ENCODE measurements at regions not wholly inside any gene's neighbourhood (a gene's known extent, or its start where the extent isn't known, plus 50 kb on each side); places are given as distances from the start of the nearest gene placed in this dataset.
A peak's percentile ranks its signal among the peaks of the same experiment; 100 is the strongest.

GRCh38 chr11:109986488-109986887 is 106.7 kb upstream of the ZC3H12C start:
- TF ChIP-seq CTCF (conservative IDR thresholded peaks at IDR 0.05; ENCODE audit: control insufficient read depth, insufficient read depth, low read depth, low read length): no peak
- H3K4me3 ChIP-seq (ENCODE audit: control insufficient read depth, low read depth, low read length): no peak overlapping the region
- peak; percentile 10 for DNase-seq (ENCODE audit: low read depth)

- no peak for TF ChIP-seq CTCF (conservative IDR thresholded peaks at IDR 0.05; ENCODE audit: control insufficient read depth, insufficient read depth, low read depth, low read length)
- no peak overlapping the region for H3K4me3 ChIP-seq (ENCODE audit: control insufficient read depth, low read depth, low read length)
- DNase-seq (ENCODE audit: low read depth): no peak
Observed at GRCh38 chr11:109991835-109992234, 101.4 kb upstream of the ZC3H12C start.

GRCh38 chr11:109993786-109994185 is 99.4 kb upstream of the ZC3H12C start:
- DNase-seq (ENCODE audit: low read depth): no peak
- H3K4me3 ChIP-seq (ENCODE audit: control insufficient read depth, low read depth, low read length): no peak overlapping the region
- no peak for TF ChIP-seq CTCF (conservative IDR thresholded peaks at IDR 0.05; ENCODE audit: control insufficient read depth, insufficient read depth, low read depth, low read length)

GRCh38 chr11:109994907-109995306 is 98.3 kb upstream of the ZC3H12C start:
- H3K4me3 ChIP-seq (ENCODE audit: control insufficient read depth, low read depth, low read length): no peak overlapping the region
- no peak for TF ChIP-seq CTCF (conservative IDR thresholded peaks at IDR 0.05; ENCODE audit: control insufficient read depth, insufficient read depth, low read depth, low read length)
- DNase-seq (ENCODE audit: low read depth): peak; percentile 10

GRCh38 chr11:109996060-109996459 is 97.1 kb upstream of the ZC3H12C start:
- DNase-seq (ENCODE audit: low read depth): no peak
- H3K4me3 ChIP-seq (ENCODE audit: control insufficient read depth, low read depth, low read length): no peak overlapping the region
- TF ChIP-seq CTCF (conservative IDR thresholded peaks at IDR 0.05; ENCODE audit: control insufficient read depth, insufficient read depth, low read depth, low read length): no peak

GRCh38 chr11:109998921-109999320 is 94.3 kb upstream of the ZC3H12C start:
- DNase-seq (ENCODE audit: low read depth): no peak
- no peak overlapping the region for H3K4me3 ChIP-seq (ENCODE audit: control insufficient read depth, low read depth, low read length)
- no peak for TF ChIP-seq CTCF (conservative IDR thresholded peaks at IDR 0.05; ENCODE audit: control insufficient read depth, insufficient read depth, low read depth, low read length)

- TF ChIP-seq CTCF (conservative IDR thresholded peaks at IDR 0.05; ENCODE audit: control insufficient read depth, insufficient read depth, low read depth, low read length): no peak
- DNase-seq (ENCODE audit: low read depth): peak; percentile 93
- H3K4me3 ChIP-seq (ENCODE audit: control insufficient read depth, low read depth, low read length): no peak overlapping the region
Observed at GRCh38 chr11:110000031-110000502, 93.1 kb upstream of the ZC3H12C start.

Measured in fibroblast of mammary gland (primary cell).